Mesodermal cell (in vitro differentiated cells): ENCODE measurements at regions not wholly inside any gene's neighbourhood (a gene's known extent, or its start where the extent isn't known, plus 50 kb on each side); places are given as distances from the start of the nearest gene placed in this dataset.
"Not testable (repeated sequence)": the region's sequence is repeated elsewhere in the genome, so short reads cannot be mapped to it uniquely, and the experiment has no call there.

Experiments used
- H3K27ac ChIP-seq: 2 replicates; pipeline ENCODE4 v1.7.0; 2013; ENCODE audit warnings: mild to moderate bottlenecking, low read depth, low read length, moderate library complexity; ENCODE audit not compliant: severe bottlenecking
- H3K36me3 ChIP-seq: 2 replicates; pipeline ENCODE4 v1.7.1; 2013; ENCODE audit warnings: mild to moderate bottlenecking, low read length, moderate library complexity; ENCODE audit not compliant: control insufficient read depth, insufficient read depth
- H3K4me1 ChIP-seq: one replicate; pipeline ENCODE4 v1.7.1; 2013; ENCODE audit warnings: mild to moderate bottlenecking, low read length; ENCODE audit not compliant: insufficient read depth, control insufficient read depth, poor library complexity, severe bottlenecking
- H3K4me3 ChIP-seq: 2 replicates; pipeline ENCODE4 v1.7.0; 2013; ENCODE audit warnings: low read length, control low read depth, mild to moderate bottlenecking; ENCODE audit not compliant: insufficient read depth, poor library complexity, severe bottlenecking; ENCODE audit errors: extremely low read depth
- H3K9me3 ChIP-seq: 2 replicates; pipeline ENCODE4 v1.7.1; 2013; ENCODE audit warnings: mild to moderate bottlenecking, low read length, moderate library complexity; ENCODE audit not compliant: control insufficient read depth
- WGBS, 2 experiments: methylation state at CpG; one replicate each; pipeline ENCODE4 v1.1.5; 2013; ENCODE audit warnings: missing lambda C conversion rate in 2 of 2; ENCODE audit not compliant: insufficient coverage in 2 of 2; 5-methylcytosine and 5-hydroxymethylcytosine counted together

DNA sequence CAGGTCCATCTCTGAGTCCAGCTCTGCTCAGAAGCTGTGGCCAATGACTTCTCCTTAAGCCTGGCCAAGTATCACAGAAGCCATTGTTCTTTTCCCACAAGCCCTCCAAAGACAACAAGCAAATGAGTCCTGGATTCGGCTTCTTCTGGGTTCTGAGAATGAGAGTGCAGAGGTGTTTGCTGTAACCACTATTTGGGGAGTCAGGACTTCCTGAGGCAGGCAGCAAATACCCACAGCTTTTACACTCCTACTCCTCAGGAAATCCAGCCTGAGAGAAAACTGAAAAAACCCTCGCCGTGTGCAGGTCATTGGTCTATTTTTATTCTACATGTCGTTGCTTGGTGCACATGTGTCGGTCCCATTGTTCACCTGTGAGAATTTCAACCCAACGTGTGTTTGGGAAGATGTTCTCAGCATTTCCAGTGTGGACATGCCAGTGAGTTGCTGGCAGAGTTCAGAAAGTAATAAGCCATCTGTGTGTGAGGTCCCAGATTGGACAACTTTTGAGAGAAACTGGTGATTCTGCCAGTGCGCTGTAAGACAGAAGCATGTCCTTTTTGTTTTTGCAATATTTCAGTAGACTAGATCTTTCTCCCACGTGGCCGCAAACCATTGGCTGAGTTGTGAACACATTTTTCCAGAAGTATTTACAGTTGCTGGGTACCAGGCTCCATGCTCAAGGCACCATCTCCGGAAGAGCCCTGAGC, 121.6 kb upstream of the LYZL2 start:
- Histone ChIP-seq H3K4me3 (no peak overlapping the region), H3K36me3 (no peaks in the 10 kb centered on the region), H3K4me1 (peaks cover 13% of the 10 kb centered on the region), H3K9me3 (no peaks in the 10 kb centered on the region), H3K27ac (no peak overlapping the region)
- WGBS, 2 experiments, result 84 to 91% methylated on average over 9 of the region's 10 CpGs

DNA sequence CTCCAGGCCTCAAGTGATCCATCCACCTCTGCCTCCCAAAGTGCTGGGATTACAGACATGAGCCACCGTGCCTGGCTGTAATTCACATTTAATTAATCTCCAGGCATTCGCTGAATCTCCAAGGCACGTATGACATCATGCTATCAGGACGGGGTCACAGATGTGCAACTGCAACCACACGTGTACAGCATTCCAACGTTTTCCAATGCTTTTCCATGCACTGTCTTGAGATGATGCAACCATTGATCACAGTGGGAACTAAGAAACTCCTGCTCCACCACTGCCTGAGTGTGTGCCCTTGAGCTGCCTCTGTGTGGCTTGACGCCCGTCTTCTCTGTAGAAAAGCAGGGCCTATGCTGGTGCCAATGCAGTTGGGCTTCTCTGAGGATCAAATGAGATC, 119.8 kb upstream of the LYZL2 start:
- H3K4me3 ChIP-seq, result no peak overlapping the region
- WGBS, 2 experiments, result 92 to 96% methylated on average over 7 to 8 of the region's 8 CpGs

DNA sequence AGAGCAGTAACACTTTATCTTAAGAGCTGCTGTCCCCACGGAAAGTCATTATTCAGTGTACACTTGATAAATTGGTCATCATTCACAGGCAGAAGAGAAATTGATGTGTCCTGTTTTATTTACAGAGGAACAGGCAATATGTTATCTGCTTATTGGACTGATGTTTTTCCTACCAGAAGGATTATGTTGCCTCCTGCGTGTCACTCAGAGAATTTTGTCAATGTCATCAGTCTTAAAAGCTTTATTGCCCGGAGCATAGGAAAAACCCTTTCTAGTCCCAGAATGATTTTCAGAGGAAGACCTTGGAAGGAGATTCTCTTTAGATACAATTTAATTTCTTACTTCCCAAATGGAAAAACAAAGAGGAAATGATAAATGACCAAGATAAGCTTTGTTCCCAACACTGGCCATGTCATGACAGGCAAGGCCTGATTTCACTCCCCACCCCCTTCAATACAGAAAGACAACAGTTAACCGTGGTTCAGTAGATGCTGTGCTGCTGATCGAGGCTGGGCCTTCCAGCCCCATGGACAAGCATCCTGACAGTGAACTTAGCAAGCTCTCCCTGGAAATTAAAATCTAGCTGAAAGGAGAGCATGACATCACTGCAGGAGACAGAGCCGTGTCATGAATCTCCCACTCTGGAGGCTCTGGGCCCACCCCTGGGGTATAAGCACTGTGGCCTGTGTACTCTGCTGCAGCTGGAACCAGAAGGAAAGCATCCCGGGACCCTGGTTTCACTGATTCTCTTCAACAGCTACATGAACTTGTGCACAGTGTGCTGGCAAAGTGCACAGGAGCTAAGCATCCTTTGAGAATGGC, 118.8 kb upstream of the LYZL2 start:
- Histone ChIP-seq H3K36me3 (no peaks in the 10 kb centered on the region), H3K4me3 (no peak overlapping the region), H3K9me3 (no peaks in the 10 kb centered on the region), H3K4me1 (peaks cover 13% of the 10 kb centered on the region), H3K27ac (no peak overlapping the region)
- 79 to 97% methylated on average over 5 of the region's 7 CpGs for WGBS, 2 experiments

More for the DNA sequence above, 119.8 kb upstream of the LYZL2 start:
- Histone ChIP-seq H3K36me3 (no peaks in the 10 kb centered on the region), H3K27ac (no peak overlapping the region), H3K9me3 (no peaks in the 10 kb centered on the region), H3K4me1 (peaks cover 13% of the 10 kb centered on the region)

DNA sequence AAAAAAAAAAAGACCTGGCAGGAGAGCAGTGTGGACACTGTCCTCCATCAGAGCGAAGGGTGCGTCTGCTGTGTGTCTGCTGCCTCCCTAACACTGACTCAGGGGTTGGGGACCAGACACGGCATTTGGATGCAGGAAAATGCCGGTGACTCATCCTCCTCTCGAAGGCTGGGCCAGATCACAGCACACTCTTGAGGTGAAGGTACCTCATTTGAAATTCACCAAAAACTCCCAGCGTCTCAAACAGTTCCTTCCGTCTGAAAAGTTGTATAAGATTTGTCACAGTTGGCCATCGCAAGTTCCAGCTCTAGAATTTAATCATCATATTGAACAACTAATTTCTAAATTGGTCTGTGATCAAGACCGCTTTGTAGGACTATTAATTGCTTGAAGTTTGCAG, 118.1 kb upstream of the LYZL2 start:
- Histone ChIP-seq H3K4me3 (no peak overlapping the region), H3K27ac (no peak overlapping the region), H3K9me3 (no peaks in the 10 kb centered on the region), H3K36me3 (no peaks in the 10 kb centered on the region), H3K4me1 (peaks cover 13% of the 10 kb centered on the region)
- WGBS, 2 experiments, result 71 to 75% methylated on average over 7 to 8 of the region's 9 CpGs

DNA sequence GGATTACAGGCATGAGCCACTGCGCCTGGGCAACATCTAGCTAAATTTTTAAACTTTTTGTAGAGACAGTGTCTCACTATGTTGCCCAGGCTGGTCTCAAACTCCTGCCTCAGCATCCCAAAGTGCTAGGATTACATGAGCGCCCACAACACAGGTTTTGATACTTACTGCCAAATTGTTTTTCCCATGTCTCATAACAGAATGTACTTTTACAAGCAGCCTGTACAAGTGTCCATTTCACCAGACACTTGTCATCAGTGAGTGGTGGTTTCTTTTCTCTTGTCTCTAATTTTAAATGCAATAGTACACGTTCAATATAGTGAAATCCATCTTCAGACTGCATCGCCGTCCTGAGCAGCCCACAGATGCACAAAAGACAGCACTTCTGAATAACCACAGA, 116.4 kb upstream of the LYZL2 start:
- 90% methylated on average over 3 to 5 of the region's 5 CpGs for WGBS, 2 experiments
- H3K4me1 ChIP-seq, result peaks cover 13% of the 10 kb centered on the region
- H3K4me3 ChIP-seq, result no peak overlapping the region
- H3K36me3 ChIP-seq, result no peaks in the 10 kb centered on the region
- no peak overlapping the region for H3K27ac ChIP-seq
- no peaks in the 10 kb centered on the region for H3K9me3 ChIP-seq

DNA sequence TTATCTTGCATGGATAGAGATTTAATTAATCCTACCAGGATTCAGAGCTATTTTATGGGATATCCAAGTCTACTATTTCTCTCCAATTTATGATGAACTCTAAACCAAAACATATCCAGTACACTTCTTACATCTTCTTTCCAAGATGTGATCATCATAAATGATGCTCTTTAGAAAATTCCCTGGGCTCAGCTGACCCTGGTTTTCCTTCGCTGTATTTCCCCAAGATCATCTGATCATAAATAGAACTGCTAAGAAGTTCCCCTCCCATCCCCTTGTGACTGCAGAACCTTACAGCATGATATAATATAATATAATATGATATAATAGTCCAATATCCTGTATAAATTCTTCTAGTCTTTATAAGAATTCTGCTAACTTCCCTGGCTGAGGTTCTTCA, 114.6 kb upstream of the LYZL2 start:
- Histone ChIP-seq H3K4me1 (peaks cover 13% of the 10 kb centered on the region), H3K4me3 (no peak overlapping the region), H3K27ac (no peak overlapping the region), H3K9me3 (no peaks in the 10 kb centered on the region), H3K36me3 (no peaks in the 10 kb centered on the region)
- no CpG with 5 or more reads among the region's 1 CpG for WGBS, 2 experiments

DNA sequence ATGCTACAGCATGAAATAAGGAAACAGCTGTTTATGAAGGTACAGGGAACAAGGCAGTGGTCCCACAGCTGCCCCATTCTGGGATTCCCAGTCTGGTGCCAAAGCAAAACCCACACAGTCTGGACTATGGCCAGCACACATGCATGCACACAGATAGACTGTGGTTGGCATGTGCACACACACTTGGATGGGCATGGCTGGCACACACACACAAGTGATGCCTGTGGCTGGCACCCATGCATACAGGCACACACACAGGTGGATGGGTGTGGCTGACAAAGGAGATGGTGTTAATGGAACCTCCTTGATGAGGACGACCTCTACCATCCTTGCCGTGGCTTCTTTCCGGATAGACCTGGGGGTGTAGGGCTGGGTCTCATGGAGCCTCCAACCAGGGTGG, 114.0 kb upstream of the LYZL2 start:
- peaks cover 13% of the 10 kb centered on the region for H3K4me1 ChIP-seq
- no peaks in the 10 kb centered on the region for H3K9me3 ChIP-seq
- 100% methylated on average over 3 of the region's 3 CpGs; no CpG with 5 or more reads in 1 of the 2 experiments for WGBS, 2 experiments
- no peak overlapping the region for H3K4me3 ChIP-seq
- no peaks in the 10 kb centered on the region for H3K36me3 ChIP-seq
- H3K27ac ChIP-seq, result no peak overlapping the region

DNA sequence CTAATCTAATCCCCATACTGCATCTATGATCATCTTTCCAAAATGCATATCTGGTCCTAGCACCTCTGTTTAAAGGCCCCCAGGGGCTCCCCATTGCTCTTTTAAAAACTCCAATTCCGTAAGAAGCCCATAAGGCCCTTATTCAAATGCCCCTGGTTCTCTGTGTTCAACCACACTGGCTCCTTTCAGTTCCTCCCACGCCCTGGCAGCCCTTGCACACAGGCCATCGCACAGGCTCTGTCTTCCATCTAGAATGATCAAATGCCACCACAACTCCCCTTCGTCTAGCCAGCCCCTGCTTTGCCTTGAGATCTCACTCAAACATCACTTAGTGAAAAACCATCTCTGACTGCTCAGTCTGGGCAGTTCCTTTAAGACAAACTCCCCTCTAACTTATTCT, 112.9 kb upstream of the LYZL2 start:
- Histone ChIP-seq H3K4me3 (no peak overlapping the region), H3K9me3 (no peaks in the 10 kb centered on the region), H3K27ac (no peak overlapping the region), H3K36me3 (no peaks in the 10 kb centered on the region), H3K4me1 (peaks cover 3% of the 10 kb centered on the region)
- 70 to 94% methylated on average over 4 of the region's 4 CpGs for WGBS, 2 experiments

DNA sequence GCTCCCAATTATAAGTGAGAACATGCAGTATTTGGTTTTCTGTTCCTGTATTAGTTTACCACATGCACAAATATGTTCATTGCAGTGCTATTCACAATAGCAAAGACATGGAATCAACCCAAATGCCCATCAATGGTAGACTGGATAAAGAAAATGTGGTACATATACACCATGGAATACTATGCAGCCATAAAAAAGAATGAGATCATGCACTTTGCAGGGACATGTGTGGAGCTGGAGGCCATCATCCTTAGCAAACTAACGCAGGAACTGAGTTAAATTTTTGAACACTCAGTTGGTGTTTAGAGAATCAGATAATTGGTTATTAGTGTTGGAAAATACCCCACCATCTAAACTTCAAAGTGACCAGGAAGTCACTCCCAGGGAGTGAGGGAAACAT, 111.2 kb upstream of the LYZL2 start:
- H3K4me1 ChIP-seq, H3K36me3 ChIP-seq, H3K27ac ChIP-seq, H3K9me3 ChIP-seq, H3K4me3 ChIP-seq: not testable (repeated sequence)
- WGBS, 2 experiments, result 100% methylated on average over 1 of the region's 1 CpG; no CpG with 5 or more reads in 1 of the 2 experiments

DNA sequence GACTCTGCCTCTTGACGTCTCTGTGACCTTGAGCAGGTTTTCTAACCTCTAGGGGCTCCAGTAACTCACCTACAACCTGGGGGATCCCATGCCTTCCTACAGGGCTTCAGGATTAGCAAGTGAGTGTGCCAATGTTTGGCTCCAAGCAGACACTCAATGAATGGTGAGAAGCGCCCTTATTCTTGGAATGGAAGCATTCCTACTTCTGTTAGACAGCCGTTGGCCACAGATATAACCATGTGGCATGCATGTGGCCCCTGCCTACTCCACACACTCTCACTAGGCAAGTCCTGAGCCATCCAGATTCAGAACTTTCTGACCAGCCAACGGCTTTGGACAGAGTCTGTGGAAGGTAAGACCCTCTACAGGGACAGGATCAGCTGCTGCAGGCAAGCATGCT, 108.9 kb upstream of the LYZL2 start:
- Histone ChIP-seq H3K36me3 (no peaks in the 10 kb centered on the region), H3K27ac (no peak overlapping the region), H3K9me3 (no peaks in the 10 kb centered on the region), H3K4me1 (no peaks in the 10 kb centered on the region), H3K4me3 (no peak overlapping the region)
- WGBS, 2 experiments, result 85 to 92% methylated on average over 3 to 4 of the region's 4 CpGs

DNA sequence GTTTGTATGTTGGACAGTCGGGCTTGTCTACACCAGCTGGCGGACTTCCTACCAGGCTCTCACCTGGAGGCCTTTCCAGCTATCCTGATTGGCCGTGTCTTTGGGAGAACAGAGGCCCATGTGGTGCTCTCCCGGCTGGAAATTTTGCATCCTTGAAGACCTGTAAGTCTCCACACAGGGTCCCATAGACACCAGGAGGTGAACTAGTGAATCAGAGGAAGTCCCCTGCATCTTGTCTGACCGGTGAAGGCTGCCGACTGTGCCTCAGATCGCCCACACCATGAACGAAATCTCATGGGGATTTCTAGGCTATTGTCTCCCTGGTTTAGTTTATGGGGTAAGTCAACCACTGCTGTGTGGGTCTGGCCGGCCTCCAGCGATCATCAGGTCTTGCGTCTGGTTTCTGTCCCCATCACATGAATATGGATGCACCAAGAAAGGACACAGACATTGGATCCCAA, 108.4 kb upstream of the LYZL2 start:
- Histone ChIP-seq H3K4me1 (no peaks in the 10 kb centered on the region), H3K9me3 (no peaks in the 10 kb centered on the region), H3K4me3 (no peak overlapping the region), H3K27ac (no peak overlapping the region), H3K36me3 (no peaks in the 10 kb centered on the region)
- WGBS, 2 experiments, result 89 to 95% methylated on average over 7 to 10 of the region's 11 CpGs
